C4-2B (cell line): ENCODE measurements at regions not wholly inside any gene's neighbourhood (a gene's known extent, or its start where the extent isn't known, plus 50 kb on each side); places are given as distances from the start of the nearest gene placed in this dataset.

ENCODE experiments used
- ZFX ChIP-seq: fragments of 450-650 bp; IDR thresholded peaks from 2 replicates; pipeline ENCODE4 v1.6.1; 2017
- TF ChIP-seq, protein P1 (sequence below): fragments of 450-650 bp; conservative IDR thresholded peaks from 2 replicates; pipeline ENCODE4 v1.5.1; 2017; ENCODE audit warnings: mild to moderate bottlenecking

DNA sequence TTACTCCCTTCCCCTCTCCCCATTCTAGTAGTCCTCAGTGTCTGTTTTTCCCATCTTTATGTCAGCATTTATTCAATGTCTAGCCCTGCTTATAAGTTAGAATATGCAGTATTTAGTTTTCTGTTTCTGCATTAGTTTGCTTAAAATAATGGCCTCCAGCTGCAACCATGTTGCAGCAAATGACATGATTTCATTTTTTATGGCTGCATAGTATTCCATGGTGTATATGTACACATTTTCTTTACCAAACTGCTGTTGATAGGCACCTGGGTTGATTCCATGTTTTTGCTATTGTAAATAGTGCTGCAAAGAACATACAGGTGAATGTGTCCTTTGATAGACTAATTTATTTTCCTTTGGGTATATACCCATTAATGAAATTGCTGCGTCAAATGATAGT, 267.7 kb downstream of the SRGAP2C start:
- TF ChIP-seq, protein P1, sequence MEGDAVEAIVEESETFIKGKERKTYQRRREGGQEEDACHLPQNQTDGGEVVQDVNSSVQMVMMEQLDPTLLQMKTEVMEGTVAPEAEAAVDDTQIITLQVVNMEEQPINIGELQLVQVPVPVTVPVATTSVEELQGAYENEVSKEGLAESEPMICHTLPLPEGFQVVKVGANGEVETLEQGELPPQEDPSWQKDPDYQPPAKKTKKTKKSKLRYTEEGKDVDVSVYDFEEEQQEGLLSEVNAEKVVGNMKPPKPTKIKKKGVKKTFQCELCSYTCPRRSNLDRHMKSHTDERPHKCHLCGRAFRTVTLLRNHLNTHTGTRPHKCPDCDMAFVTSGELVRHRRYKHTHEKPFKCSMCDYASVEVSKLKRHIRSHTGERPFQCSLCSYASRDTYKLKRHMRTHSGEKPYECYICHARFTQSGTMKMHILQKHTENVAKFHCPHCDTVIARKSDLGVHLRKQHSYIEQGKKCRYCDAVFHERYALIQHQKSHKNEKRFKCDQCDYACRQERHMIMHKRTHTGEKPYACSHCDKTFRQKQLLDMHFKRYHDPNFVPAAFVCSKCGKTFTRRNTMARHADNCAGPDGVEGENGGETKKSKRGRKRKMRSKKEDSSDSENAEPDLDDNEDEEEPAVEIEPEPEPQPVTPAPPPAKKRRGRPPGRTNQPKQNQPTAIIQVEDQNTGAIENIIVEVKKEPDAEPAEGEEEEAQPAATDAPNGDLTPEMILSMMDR: no peak
- no peak for TF ChIP-seq ZFX
